GM12872 (cell line): ENCODE measurements at regions not wholly inside any gene's neighbourhood (a gene's known extent, or its start where the extent isn't known, plus 50 kb on each side); places are given as distances from the start of the nearest gene placed in this dataset.

ENCODE experiments used
- TF ChIP-seq, protein P1 (sequence below): IDR thresholded peaks from 3 replicates; pipeline ENCODE4 v1.5.1; 2011; ENCODE audit warnings: low read depth, mild to moderate bottlenecking, low read length, moderate library complexity; ENCODE audit not compliant: insufficient read depth

GRCh38 chr1:184919892-184920291, 54.4 kb downstream of the NIBAN1 start:
- TF ChIP-seq, protein P1, sequence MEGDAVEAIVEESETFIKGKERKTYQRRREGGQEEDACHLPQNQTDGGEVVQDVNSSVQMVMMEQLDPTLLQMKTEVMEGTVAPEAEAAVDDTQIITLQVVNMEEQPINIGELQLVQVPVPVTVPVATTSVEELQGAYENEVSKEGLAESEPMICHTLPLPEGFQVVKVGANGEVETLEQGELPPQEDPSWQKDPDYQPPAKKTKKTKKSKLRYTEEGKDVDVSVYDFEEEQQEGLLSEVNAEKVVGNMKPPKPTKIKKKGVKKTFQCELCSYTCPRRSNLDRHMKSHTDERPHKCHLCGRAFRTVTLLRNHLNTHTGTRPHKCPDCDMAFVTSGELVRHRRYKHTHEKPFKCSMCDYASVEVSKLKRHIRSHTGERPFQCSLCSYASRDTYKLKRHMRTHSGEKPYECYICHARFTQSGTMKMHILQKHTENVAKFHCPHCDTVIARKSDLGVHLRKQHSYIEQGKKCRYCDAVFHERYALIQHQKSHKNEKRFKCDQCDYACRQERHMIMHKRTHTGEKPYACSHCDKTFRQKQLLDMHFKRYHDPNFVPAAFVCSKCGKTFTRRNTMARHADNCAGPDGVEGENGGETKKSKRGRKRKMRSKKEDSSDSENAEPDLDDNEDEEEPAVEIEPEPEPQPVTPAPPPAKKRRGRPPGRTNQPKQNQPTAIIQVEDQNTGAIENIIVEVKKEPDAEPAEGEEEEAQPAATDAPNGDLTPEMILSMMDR = no peak

GRCh38 chr1:184915463-184916090, 58.7 kb downstream of the NIBAN1 start:
- TF ChIP-seq, protein P1 = no peak

GRCh38 chr1:184914149-184914548, 60.2 kb downstream of the NIBAN1 start:
- TF ChIP-seq, protein P1 = no peak

DNA sequence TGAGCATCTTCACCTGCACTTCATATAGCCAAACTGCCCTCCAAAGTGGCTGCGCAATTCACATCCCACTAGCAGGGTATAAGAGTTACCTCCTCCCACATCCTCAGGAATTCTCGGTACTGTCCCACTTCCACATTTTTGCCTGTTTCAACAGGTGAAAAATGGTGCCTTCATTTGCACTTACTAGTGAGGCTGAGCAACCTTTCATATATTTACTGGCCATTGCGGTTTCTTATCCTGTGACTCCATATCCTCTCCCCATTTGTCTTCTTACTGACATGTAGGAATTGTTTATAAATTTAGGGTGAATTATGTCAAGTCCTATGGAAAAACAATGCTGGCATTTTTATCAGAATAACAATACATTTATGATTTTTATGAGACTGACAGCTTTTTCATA, 61.9 kb downstream of the NIBAN1 start:
- TF ChIP-seq, protein P1 = no peak

DNA sequence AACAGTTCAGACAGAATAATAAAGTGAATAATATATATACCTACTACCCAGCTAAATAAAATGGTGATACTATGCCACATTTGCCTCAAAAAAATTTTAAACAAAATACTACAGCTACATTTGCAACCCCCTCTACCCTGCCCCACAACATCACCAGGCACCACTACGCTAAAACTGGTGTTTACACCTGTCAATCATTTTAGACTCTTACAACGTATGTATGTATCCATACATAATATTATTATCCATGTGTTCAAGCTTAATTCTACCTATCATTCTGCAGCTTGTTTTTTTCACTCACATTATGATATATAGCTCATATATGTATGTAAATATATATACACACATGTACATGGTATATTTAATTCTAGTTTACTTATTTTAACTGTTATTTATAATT, 62.5 kb downstream of the NIBAN1 start:
- TF ChIP-seq, protein P1 = no peak

DNA sequence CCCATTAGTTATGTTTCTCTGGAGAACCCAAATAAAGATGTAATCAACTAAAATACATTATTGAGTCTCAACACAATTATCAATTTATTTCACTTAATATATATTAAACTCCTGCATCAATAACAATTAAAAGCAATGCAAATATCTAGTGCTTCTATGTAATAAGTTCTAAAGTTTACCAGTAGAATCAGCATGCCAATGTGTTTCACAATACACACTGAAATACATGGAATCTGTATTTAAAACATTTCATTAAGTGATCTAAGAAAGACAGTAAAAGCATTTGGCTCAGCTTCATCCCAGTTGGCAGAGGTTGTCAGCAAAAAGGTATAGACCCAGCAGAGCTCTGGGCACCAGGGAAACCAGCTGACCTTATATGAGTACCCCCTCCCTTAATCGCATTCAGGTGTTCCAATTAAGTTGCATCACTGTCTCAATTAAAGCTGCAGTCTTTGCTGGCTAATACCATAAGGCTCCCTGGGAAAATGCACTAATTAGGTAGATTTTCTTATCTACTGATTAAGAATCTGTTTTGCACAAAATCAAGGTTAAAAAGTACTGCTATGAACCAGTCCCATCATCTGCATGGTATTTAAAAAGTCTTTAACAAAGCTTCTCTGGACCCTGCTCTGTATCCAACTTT, 63.1 kb downstream of the NIBAN1 start:
- TF ChIP-seq, protein P1 = no peak

GRCh38 chr1:184910691-184911091, 63.6 kb downstream of the NIBAN1 start:
- TF ChIP-seq, protein P1 = no peak
